Right atrium auricular region (tissue), 2 donors: ENCODE measurements at regions not wholly inside any gene's neighbourhood (a gene's known extent, or its start where the extent isn't known, plus 50 kb on each side); places are given as distances from the start of the nearest gene placed in this dataset.

ENCODE experiments used
- DNase-seq: peaks from one replicate; pipeline ENCODE4 v3.0.0-alpha.2; 2019; ENCODE audit warnings: low spot score
- H3K27ac ChIP-seq, 2 donors: fragments of 200-600 bp; sonication (generic); 1 replicate in 1 of 2; 2 replicates in 1 of 2; pipeline ENCODE4 v1.5.1; 2016 to 2019
- H3K27me3 ChIP-seq, 2 donors: fragments of 200-600 bp; sonication (generic); one replicate each; pipeline versions ENCODE4 v1.5.1 to v1.6.0; 2017 to 2019
- H3K36me3 ChIP-seq: fragments of 200-600 bp; sonication (generic); one replicate; pipeline ENCODE4 v1.5.1; 2016
- H3K4me1 ChIP-seq, 2 donors: fragments of 200-600 bp; sonication (generic); one replicate each; pipeline versions ENCODE4 v1.5.1 to v1.6.0; 2017 to 2019
- H3K4me3 ChIP-seq, 2 donors: fragments of 200-600 bp; sonication (generic); 1 replicate in 1 of 2; 2 replicates in 1 of 2; pipeline ENCODE4 v1.5.1; 2017 to 2019; ENCODE audit warnings: mild to moderate bottlenecking in 1 of 2, moderate library complexity in 1 of 2
- H3K9me3 ChIP-seq, 2 donors: fragments of 200-600 bp; sonication (generic); one replicate each; pipeline ENCODE4 v1.5.1; 2019
- TF ChIP-seq, protein P1 (sequence below), 2 donors: fragments of 200-600 bp; sonication (generic); IDR thresholded peaks; one replicate each; pipeline ENCODE4 v1.5.1; 2019; ENCODE audit warnings: antibody characterized with exemption in 2 of 2

DNA sequence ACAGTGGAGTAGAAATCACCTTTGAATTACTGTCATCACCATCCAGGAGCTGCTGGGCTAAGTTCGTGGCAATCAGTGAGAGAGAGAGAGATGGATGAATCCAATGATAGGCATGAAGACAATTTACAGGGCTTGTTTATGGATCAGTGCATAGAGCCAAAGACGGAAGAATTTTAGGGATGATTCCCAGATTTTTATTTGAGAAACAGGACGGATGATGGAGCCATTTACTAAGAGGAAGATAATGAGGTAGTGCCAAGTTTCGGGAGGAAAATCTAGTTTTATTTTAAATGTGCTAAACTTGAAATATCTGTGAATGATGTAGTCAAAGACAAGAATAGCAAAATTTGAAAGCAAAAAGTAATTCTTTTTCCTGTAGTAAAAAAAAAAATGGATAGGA is 394.2 kb upstream of the PAPPA start:
- TF ChIP-seq, protein P1, sequence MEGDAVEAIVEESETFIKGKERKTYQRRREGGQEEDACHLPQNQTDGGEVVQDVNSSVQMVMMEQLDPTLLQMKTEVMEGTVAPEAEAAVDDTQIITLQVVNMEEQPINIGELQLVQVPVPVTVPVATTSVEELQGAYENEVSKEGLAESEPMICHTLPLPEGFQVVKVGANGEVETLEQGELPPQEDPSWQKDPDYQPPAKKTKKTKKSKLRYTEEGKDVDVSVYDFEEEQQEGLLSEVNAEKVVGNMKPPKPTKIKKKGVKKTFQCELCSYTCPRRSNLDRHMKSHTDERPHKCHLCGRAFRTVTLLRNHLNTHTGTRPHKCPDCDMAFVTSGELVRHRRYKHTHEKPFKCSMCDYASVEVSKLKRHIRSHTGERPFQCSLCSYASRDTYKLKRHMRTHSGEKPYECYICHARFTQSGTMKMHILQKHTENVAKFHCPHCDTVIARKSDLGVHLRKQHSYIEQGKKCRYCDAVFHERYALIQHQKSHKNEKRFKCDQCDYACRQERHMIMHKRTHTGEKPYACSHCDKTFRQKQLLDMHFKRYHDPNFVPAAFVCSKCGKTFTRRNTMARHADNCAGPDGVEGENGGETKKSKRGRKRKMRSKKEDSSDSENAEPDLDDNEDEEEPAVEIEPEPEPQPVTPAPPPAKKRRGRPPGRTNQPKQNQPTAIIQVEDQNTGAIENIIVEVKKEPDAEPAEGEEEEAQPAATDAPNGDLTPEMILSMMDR (IDR thresholded peaks at IDR 0.05), result no peak
- no peaks in the 10 kb centered on the region for H3K27me3 ChIP-seq
- no peak overlapping the region for H3K27ac ChIP-seq
- H3K4me1 ChIP-seq, result no peaks in the 10 kb centered on the region
- no peaks in the 10 kb centered on the region for H3K9me3 ChIP-seq
- no peak for DNase-seq
- H3K4me3 ChIP-seq, result no peak overlapping the region
- no peaks in the 10 kb centered on the region for H3K36me3 ChIP-seq

DNA sequence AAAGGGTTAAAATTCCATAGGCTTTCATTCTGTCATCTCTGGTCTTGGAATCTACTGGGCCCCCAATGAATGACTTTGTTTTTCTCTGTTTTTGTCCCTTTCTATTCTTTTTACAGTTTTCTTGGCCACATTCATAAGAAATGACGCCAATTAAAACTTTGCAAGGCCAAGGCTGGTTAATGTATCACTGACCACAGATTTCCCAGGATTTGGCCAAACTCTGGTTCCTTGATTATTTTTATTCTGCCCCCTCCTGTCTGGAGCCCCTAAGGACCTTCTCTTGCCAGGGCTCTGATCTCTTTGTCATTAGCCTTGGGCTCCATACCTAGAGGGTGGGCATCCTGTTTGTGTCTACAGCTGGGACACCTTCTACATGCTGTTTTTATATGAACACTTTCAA is 388.9 kb upstream of the PAPPA start:
- H3K4me3 ChIP-seq, result no peak overlapping the region
- H3K36me3 ChIP-seq, result no peaks in the 10 kb centered on the region
- no peak for DNase-seq
- H3K27ac ChIP-seq, result no peak overlapping the region
- H3K9me3 ChIP-seq, result no peaks in the 10 kb centered on the region
- TF ChIP-seq, protein P1 (IDR thresholded peaks at IDR 0.05), result no peak
- no peaks in the 10 kb centered on the region for H3K4me1 ChIP-seq
- no peaks in the 10 kb centered on the region for H3K27me3 ChIP-seq

DNA sequence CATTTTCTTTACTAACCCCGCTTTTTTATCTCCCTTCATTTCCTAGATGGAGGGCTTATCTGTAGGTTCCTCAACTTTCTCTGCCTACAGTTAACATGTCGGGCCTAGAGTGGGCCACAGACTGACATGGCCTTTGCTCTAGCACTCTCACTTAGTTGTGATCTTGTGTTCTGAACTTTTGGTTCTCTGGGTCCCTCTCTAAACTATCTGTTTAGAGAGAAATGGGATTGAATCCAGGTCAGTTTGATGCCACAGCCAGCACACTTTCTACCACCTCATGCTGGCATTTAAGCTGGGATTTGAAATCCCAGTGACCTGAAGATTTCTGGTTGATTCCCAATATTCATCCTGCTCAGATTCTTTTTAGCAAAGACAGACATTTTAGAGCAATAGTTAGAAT is 388.5 kb upstream of the PAPPA start:
- Histone ChIP-seq H3K27me3 (no peaks in the 10 kb centered on the region), H3K4me1 (no peaks in the 10 kb centered on the region), H3K36me3 (no peaks in the 10 kb centered on the region), H3K27ac (no peak overlapping the region), H3K4me3 (no peak overlapping the region), H3K9me3 (no peaks in the 10 kb centered on the region)
- no peak for DNase-seq
- TF ChIP-seq, protein P1 (IDR thresholded peaks at IDR 0.05), result no peak

DNA sequence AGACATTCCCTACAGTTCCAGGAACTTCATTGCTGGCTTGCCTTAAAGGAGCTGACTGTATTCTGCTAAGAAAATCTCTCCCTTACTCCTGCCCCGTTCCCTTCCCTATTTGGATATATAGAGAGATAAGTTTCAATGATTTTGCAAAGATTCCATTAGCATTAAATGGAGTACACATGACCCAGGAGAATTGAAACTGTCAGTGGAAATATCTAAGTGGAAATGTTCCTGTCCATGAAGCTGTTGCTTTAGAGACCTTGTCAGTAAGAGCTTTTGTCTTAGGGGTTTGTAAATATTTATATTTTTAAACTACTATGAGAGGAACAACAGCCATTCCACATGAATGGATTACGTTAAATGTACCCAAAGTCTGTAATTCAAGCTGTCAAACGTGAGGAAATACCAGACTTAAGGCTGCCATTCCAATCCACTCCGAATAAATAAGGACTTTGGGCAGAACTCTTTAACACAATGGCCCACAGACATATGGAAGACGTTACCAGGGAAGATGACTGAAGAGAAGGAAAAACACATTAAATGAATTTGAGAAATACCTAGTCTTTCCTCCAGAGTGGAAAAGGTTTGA is 387.1 kb upstream of the PAPPA start:
- Histone ChIP-seq H3K9me3 (no peaks in the 10 kb centered on the region), H3K27ac (no peak overlapping the region), H3K36me3 (no peaks in the 10 kb centered on the region), H3K4me1 (no peaks in the 10 kb centered on the region), H3K27me3 (no peaks in the 10 kb centered on the region), H3K4me3 (no peak overlapping the region)
- TF ChIP-seq, protein P1 (IDR thresholded peaks at IDR 0.05), result no peak
- no peak for DNase-seq

DNA sequence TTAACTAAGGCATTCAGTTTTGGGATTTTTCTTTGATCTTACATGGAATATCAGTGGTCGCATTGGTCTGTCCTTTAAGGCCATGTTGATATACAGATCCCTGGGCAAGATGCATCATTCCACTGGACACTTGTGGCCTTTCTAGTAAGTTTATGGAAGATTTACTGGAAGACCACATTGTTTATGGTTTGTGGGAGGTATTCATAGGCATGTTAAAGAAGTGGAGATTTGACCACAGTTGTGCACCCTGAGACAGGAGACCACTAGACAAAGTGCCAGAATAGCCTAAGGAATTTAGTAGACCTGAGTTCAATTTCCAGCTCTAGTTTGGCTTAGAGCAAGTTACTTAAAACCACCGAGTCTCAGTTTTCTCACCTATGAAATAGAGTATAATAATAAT is 383.1 kb upstream of the PAPPA start:
- no peaks in the 10 kb centered on the region for H3K9me3 ChIP-seq
- no peak overlapping the region for H3K27ac ChIP-seq
- H3K4me1 ChIP-seq, result no peaks in the 10 kb centered on the region
- H3K27me3 ChIP-seq, result no peaks in the 10 kb centered on the region
- no peaks in the 10 kb centered on the region for H3K36me3 ChIP-seq
- DNase-seq, result no peak
- no peak overlapping the region for H3K4me3 ChIP-seq
- TF ChIP-seq, protein P1 (IDR thresholded peaks at IDR 0.05), result no peak

DNA sequence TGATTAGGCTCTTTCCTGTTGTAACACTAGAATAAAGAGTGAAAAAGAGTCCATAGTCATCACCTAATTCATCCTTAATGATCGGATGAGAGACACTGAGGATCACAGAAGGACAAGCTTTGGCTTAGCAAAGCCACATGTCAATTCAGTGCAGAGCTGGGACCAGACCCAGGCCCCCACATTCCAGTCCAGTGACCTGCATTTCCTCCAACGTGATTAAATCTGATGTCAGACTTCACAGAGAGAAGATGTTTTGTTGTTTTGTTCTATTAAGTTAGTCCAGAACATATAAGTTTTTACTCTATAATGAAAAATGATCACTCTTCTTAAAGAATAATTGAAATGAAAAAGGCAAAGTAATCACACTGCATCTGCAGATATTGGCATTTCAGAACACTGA is 377.9 kb upstream of the PAPPA start:
- no peaks in the 10 kb centered on the region for H3K4me1 ChIP-seq
- no peaks in the 10 kb centered on the region for H3K36me3 ChIP-seq
- no peak overlapping the region for H3K27ac ChIP-seq
- H3K27me3 ChIP-seq, result no peaks in the 10 kb centered on the region
- no peaks in the 10 kb centered on the region for H3K9me3 ChIP-seq
- TF ChIP-seq, protein P1 (IDR thresholded peaks at IDR 0.05), result no peak
- no peak overlapping the region for H3K4me3 ChIP-seq
- DNase-seq, result no peak
